ENCODE measurements at regions not wholly inside any gene's neighbourhood (a gene's known extent, or its start where the extent isn't known, plus 50 kb on each side); places are given as distances from the start of the nearest gene placed in this dataset.

GRCh38 chr5:136924490-136924889, 559.1 kb upstream of the TRPC7 start:
- H3K36me3 Mint-ChIP-seq (ENCODE audit: unreplicated experiment) = no peaks in the 10 kb centered on the region
- no peak overlapping the region for H3K4me3 Mint-ChIP-seq (ENCODE audit: unreplicated experiment)
- H3K27ac Mint-ChIP-seq (ENCODE audit: unreplicated experiment) = no peak overlapping the region
- no peak for DNase-seq (ENCODE audit: extremely low spot score, unreplicated experiment)
- TF ChIP-seq CTCF (IDR thresholded peaks at IDR 0.05) = no peak
- H3K9me3 Mint-ChIP-seq (ENCODE audit: unreplicated experiment) = peaks cover 3% of the 10 kb centered on the region
- H3K27me3 Mint-ChIP-seq (ENCODE audit: unreplicated experiment) = peaks cover 6% of the 10 kb centered on the region
- no peaks in the 10 kb centered on the region for H3K4me1 Mint-ChIP-seq (ENCODE audit: unreplicated experiment)

GRCh38 chr5:136910625-136911024, 545.3 kb upstream of the TRPC7 start:
- H3K4me3 Mint-ChIP-seq (ENCODE audit: unreplicated experiment) = no peak overlapping the region
- peaks cover 6% of the 10 kb centered on the region for H3K27me3 Mint-ChIP-seq (ENCODE audit: unreplicated experiment)
- no peaks in the 10 kb centered on the region for H3K9me3 Mint-ChIP-seq (ENCODE audit: unreplicated experiment)
- no peak for DNase-seq (ENCODE audit: extremely low spot score, unreplicated experiment)
- H3K36me3 Mint-ChIP-seq (ENCODE audit: unreplicated experiment) = no peaks in the 10 kb centered on the region
- TF ChIP-seq CTCF (IDR thresholded peaks at IDR 0.05) = no peak
- no peak overlapping the region for H3K27ac Mint-ChIP-seq (ENCODE audit: unreplicated experiment)
- no peaks in the 10 kb centered on the region for H3K4me1 Mint-ChIP-seq (ENCODE audit: unreplicated experiment)

GRCh38 chr5:136909906-136910305, 544.6 kb upstream of the TRPC7 start:
- Mint-ChIP-seq H3K4me1 (ENCODE audit: unreplicated experiment) (no peaks in the 10 kb centered on the region), H3K27me3 (ENCODE audit: unreplicated experiment) (peaks cover 6% of the 10 kb centered on the region), H3K9me3 (ENCODE audit: unreplicated experiment) (no peaks in the 10 kb centered on the region), H3K27ac (ENCODE audit: unreplicated experiment) (no peak overlapping the region), H3K36me3 (ENCODE audit: unreplicated experiment) (no peaks in the 10 kb centered on the region), H3K4me3 (ENCODE audit: unreplicated experiment) (no peak overlapping the region)
- TF ChIP-seq CTCF (IDR thresholded peaks at IDR 0.05) = no peak
- DNase-seq (ENCODE audit: extremely low spot score, unreplicated experiment) = no peak

- Mint-ChIP-seq H3K9me3 (ENCODE audit: unreplicated experiment) (peaks cover 1% of the 10 kb centered on the region), H3K36me3 (ENCODE audit: unreplicated experiment) (no peaks in the 10 kb centered on the region), H3K27ac (ENCODE audit: unreplicated experiment) (no peak overlapping the region), H3K4me1 (ENCODE audit: unreplicated experiment) (no peaks in the 10 kb centered on the region), H3K4me3 (ENCODE audit: unreplicated experiment) (no peak overlapping the region), H3K27me3 (ENCODE audit: unreplicated experiment) (peaks cover 6% of the 10 kb centered on the region)
- no peak for DNase-seq (ENCODE audit: extremely low spot score, unreplicated experiment)
- no peak for TF ChIP-seq CTCF (IDR thresholded peaks at IDR 0.05)
Measured at GRCh38 chr5:136907371-136907770, 542.0 kb upstream of the TRPC7 start.

- peaks cover 7% of the 10 kb centered on the region for H3K9me3 Mint-ChIP-seq (ENCODE audit: unreplicated experiment)
- H3K4me1 Mint-ChIP-seq (ENCODE audit: unreplicated experiment) = no peaks in the 10 kb centered on the region
- H3K36me3 Mint-ChIP-seq (ENCODE audit: unreplicated experiment) = no peaks in the 10 kb centered on the region
- H3K27me3 Mint-ChIP-seq (ENCODE audit: unreplicated experiment) = peaks cover 6% of the 10 kb centered on the region
- no peak for TF ChIP-seq CTCF (IDR thresholded peaks at IDR 0.05)
- H3K4me3 Mint-ChIP-seq (ENCODE audit: unreplicated experiment) = no peak overlapping the region
- H3K27ac Mint-ChIP-seq (ENCODE audit: unreplicated experiment) = no peak overlapping the region
- no peak for DNase-seq (ENCODE audit: extremely low spot score, unreplicated experiment)
Measured at GRCh38 chr5:136906545-136906944, 541.2 kb upstream of the TRPC7 start.

All from osteocyte (in vitro differentiated cells).